OCI-LY3 (cell line): ENCODE measurements at regions not wholly inside any gene's neighbourhood (a gene's known extent, or its start where the extent isn't known, plus 50 kb on each side); places are given as distances from the start of the nearest gene placed in this dataset.

ENCODE experiments used
- EZH2phosphoT487 ChIP-seq: fragments of 200-600 bp; shearing (Covaris generic); IDR thresholded peaks from 2 replicates; pipeline ENCODE4 v1.6.1; 2018; ENCODE audit warnings: antibody characterized with exemption, mixed run types, low read depth
- TF ChIP-seq, protein P1 (sequence below): fragments of 200-600, 300-600 bp; sonication (generic); IDR thresholded peaks from 2 replicates; pipeline ENCODE4 v1.5.1; 2014; ENCODE audit warnings: antibody characterized with exemption, low read length, low read depth

DNA sequence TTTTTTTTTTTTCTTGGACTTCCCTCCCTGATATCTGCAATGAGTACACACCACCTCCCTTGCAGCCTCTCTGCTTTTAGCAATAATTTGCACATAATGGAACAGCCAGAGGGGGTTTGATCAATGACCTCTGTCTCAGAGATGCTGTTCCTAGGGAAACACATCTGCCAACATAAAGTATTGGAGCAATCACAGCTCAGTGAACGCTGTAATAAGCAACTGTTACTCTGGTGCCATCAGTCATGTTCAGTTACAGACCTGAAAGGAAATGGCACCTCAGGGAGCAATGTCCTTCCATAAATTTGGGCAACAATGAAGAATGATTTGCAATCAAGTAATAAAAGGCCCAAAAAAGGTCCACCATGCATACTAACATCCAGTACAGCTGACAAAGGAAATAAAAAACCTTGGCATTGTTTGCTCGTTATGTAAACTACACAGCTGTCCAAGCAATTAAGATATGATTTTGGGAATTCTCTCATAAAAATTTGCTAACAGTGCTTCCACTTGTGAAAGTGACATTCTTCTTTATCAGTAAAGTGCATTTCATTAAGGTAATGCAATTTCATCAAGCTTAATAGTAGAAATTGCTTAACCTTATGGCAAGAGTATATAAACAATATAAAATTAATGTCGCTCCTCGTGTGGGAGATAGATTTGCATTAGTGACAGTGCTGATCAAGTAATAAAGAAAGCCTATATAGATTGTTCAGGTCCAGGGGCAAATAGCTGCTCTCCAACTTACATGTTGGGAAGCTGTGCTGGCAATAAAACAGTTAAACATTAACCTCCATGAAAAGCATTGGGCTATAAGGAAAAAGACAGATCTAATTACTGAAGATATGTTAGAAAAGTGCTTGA lies 167.8 kb downstream of the RASEF start:
- TF ChIP-seq, protein P1, sequence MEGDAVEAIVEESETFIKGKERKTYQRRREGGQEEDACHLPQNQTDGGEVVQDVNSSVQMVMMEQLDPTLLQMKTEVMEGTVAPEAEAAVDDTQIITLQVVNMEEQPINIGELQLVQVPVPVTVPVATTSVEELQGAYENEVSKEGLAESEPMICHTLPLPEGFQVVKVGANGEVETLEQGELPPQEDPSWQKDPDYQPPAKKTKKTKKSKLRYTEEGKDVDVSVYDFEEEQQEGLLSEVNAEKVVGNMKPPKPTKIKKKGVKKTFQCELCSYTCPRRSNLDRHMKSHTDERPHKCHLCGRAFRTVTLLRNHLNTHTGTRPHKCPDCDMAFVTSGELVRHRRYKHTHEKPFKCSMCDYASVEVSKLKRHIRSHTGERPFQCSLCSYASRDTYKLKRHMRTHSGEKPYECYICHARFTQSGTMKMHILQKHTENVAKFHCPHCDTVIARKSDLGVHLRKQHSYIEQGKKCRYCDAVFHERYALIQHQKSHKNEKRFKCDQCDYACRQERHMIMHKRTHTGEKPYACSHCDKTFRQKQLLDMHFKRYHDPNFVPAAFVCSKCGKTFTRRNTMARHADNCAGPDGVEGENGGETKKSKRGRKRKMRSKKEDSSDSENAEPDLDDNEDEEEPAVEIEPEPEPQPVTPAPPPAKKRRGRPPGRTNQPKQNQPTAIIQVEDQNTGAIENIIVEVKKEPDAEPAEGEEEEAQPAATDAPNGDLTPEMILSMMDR: no peak
- TF ChIP-seq EZH2phosphoT487: no peak
